WI38 (cell line): ENCODE measurements at regions not wholly inside any gene's neighbourhood (a gene's known extent, or its start where the extent isn't known, plus 50 kb on each side); places are given as distances from the start of the nearest gene placed in this dataset.

ENCODE experiments used
- H3K4me3 ChIP-seq: 2 replicates; pipeline ENCODE4 v1.5.1; 2011; ENCODE audit warnings: low read depth, mild to moderate bottlenecking, control low read depth, low read length
- CTCF ChIP-seq: IDR thresholded peaks from 2 replicates; pipeline ENCODE4 v1.5.1; 2012; ENCODE audit warnings: low read depth, mild to moderate bottlenecking, control low read depth, low read length

GRCh38 chr6:100100776-100101175 lies 106.8 kb upstream of the MCHR2 start:
- TF ChIP-seq CTCF = no peak
- H3K4me3 ChIP-seq = no peak overlapping the region

DNA sequence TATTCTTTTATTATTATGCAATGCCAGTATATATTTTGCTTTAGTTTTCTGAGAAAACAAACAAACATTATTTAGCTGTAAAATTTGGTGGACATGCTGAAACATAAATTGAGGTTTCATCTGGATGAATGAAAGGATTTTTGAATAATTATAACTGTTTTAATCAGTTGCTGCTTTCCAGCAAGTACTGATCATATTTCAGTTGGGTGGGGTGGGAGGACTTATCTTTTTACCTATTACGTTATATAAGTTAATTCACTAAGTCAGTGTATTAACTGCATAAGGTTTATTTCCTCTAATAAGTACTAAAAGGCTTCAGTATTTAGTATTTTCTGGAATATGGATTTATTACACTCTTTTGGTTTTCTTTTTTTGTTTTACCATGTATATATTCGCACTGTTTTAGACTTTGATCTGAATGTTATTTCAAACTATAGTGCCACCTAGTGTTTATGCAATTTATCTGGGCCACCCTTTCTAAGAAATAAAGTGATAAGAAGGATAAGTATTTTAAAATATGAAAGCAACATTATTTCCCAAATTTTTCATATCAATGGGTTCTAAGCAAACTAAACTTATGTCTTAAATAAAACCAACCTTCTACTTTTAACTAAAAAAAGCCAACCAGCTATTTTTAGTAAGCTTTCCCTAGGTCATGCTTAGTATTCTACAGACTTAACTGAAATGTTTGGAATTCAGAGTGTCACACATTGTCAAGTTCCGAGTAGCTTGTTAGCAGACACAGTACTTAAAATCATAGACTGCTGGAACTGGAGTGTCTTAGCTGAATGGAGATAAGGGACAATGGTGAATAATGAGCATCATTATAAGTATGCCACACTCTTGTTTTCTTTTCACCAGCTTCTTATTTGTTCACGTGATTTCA lies 105.4 kb upstream of the MCHR2 start:
- no peak for TF ChIP-seq CTCF

GRCh38 chr6:100096936-100097335 lies 102.9 kb upstream of the MCHR2 start:
- H3K4me3 ChIP-seq = no peak overlapping the region
- no peak for TF ChIP-seq CTCF

More for the DNA sequence above, 105.4 kb upstream of the MCHR2 start:
- H3K4me3 ChIP-seq = no peak overlapping the region

- H3K4me3 ChIP-seq = no peak overlapping the region
- TF ChIP-seq CTCF = no peak
Measured at GRCh38 chr6:100096341-100096740, 102.3 kb upstream of the MCHR2 start.

GRCh38 chr6:100093405-100093804 lies 99.4 kb upstream of the MCHR2 start:
- TF ChIP-seq CTCF = no peak

DNA sequence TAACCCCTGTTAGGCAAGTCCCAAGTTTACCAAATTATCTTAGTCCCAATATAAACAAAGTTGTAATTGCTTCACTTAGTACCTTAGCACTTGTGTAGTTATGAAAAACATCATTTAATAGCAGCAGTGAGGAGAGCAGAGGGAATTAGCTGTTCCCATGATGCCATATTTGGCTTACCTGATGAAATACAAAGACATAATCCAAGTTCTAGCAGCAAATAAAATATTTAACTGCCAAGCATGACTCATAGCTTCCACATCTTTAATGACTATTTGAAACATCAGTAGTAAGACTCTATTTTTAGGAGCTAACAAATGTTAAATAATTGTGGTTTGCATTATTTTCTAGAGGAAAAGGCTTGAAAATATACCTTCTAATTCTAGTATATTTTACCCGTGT lies 94.0 kb upstream of the MCHR2 start:
- no peak for TF ChIP-seq CTCF
- no peak overlapping the region for H3K4me3 ChIP-seq

More at GRCh38 chr6:100093405-100093804, 99.4 kb upstream of the MCHR2 start:
- H3K4me3 ChIP-seq = no peak overlapping the region

GRCh38 chr6:100084991-100085364 lies 91.0 kb upstream of the MCHR2 start:
- TF ChIP-seq CTCF = no peak

More at GRCh38 chr6:100084991-100085364, 91.0 kb upstream of the MCHR2 start:
- H3K4me3 ChIP-seq = no peak overlapping the region
